ENCODE measurements at regions not wholly inside any gene's neighbourhood (a gene's known extent, or its start where the extent isn't known, plus 50 kb on each side); places are given as distances from the start of the nearest gene placed in this dataset.

GRCh38 chr4:152079079-152079478, 318.3 kb upstream of the GATB start:
- H3K4me3 ChIP-seq (ENCODE audit: low read depth in 1 of 5, low read length in 5 of 5), result no peak overlapping the region
- H3K9me3 ChIP-seq (ENCODE audit: control insufficient read depth in 5 of 5, low read length in 5 of 5), result peaks cover 0 to 4% (median 0%) of the 10 kb centered on the region in 5 donors
- no peak overlapping the region for H3K27ac ChIP-seq (ENCODE audit: low read depth, low read length)
- no peaks in the 10 kb centered on the region for H3K4me1 ChIP-seq (ENCODE audit: control insufficient read depth in 5 of 5, insufficient read depth in 5 of 5, low read length in 5 of 5)
- H3K9ac ChIP-seq (ENCODE audit: low read length in 5 of 5), result no peak overlapping the region
- H3K27me3 ChIP-seq (ENCODE audit: control insufficient read depth in 5 of 5, insufficient read depth in 4 of 5, low read length in 5 of 5), result no peaks in the 10 kb centered on the region
- no peaks in the 10 kb centered on the region for H3K36me3 ChIP-seq (ENCODE audit: control insufficient read depth in 5 of 5, insufficient read depth in 5 of 5, low read length in 5 of 5)

GRCh38 chr4:152077582-152077981, 316.8 kb upstream of the GATB start:
- H3K27ac ChIP-seq (ENCODE audit: low read depth, low read length), result no peak overlapping the region
- no peaks in the 10 kb centered on the region for H3K27me3 ChIP-seq (ENCODE audit: control insufficient read depth in 5 of 5, insufficient read depth in 4 of 5, low read length in 5 of 5)
- H3K9ac ChIP-seq (ENCODE audit: low read length in 5 of 5), result no peak overlapping the region
- H3K36me3 ChIP-seq (ENCODE audit: control insufficient read depth in 5 of 5, insufficient read depth in 5 of 5, low read length in 5 of 5), result no peaks in the 10 kb centered on the region
- H3K9me3 ChIP-seq (ENCODE audit: control insufficient read depth in 5 of 5, low read length in 5 of 5), result peaks cover 0 to 4% (median 0%) of the 10 kb centered on the region in 5 donors
- H3K4me1 ChIP-seq (ENCODE audit: control insufficient read depth in 5 of 5, insufficient read depth in 5 of 5, low read length in 5 of 5), result no peaks in the 10 kb centered on the region
- H3K4me3 ChIP-seq (ENCODE audit: low read depth in 1 of 5, low read length in 5 of 5), result no peak overlapping the region

- Histone ChIP-seq H3K4me1 (ENCODE audit: control insufficient read depth in 5 of 5, insufficient read depth in 5 of 5, low read length in 5 of 5) (no peaks in the 10 kb centered on the region), H3K27ac (ENCODE audit: low read depth, low read length) (no peak overlapping the region), H3K9me3 (ENCODE audit: control insufficient read depth in 5 of 5, low read length in 5 of 5) (peaks cover 0 to 4% (median 0%) of the 10 kb centered on the region in 5 donors), H3K9ac (ENCODE audit: low read length in 5 of 5) (no peak overlapping the region), H3K27me3 (ENCODE audit: control insufficient read depth in 5 of 5, insufficient read depth in 4 of 5, low read length in 5 of 5) (no peaks in the 10 kb centered on the region), H3K4me3 (ENCODE audit: low read depth in 1 of 5, low read length in 5 of 5) (no peak overlapping the region), H3K36me3 (ENCODE audit: control insufficient read depth in 5 of 5, insufficient read depth in 5 of 5, low read length in 5 of 5) (no peaks in the 10 kb centered on the region)
Observed at GRCh38 chr4:152075253-152075928, 314.6 kb upstream of the GATB start.

GRCh38 chr4:152074573-152074972, 313.8 kb upstream of the GATB start:
- Histone ChIP-seq H3K4me3 (ENCODE audit: low read depth in 1 of 5, low read length in 5 of 5) (no peak overlapping the region), H3K9ac (ENCODE audit: low read length in 5 of 5) (no peak overlapping the region), H3K36me3 (ENCODE audit: control insufficient read depth in 5 of 5, insufficient read depth in 5 of 5, low read length in 5 of 5) (no peaks in the 10 kb centered on the region), H3K4me1 (ENCODE audit: control insufficient read depth in 5 of 5, insufficient read depth in 5 of 5, low read length in 5 of 5) (no peaks in the 10 kb centered on the region), H3K27me3 (ENCODE audit: control insufficient read depth in 5 of 5, insufficient read depth in 4 of 5, low read length in 5 of 5) (no peaks in the 10 kb centered on the region), H3K27ac (ENCODE audit: low read depth, low read length) (no peak overlapping the region), H3K9me3 (ENCODE audit: control insufficient read depth in 5 of 5, low read length in 5 of 5) (peaks cover 0 to 4% (median 0%) of the 10 kb centered on the region in 5 donors)

GRCh38 chr4:152074088-152074437, 313.3 kb upstream of the GATB start:
- no peak overlapping the region for H3K27ac ChIP-seq (ENCODE audit: low read depth, low read length)
- H3K27me3 ChIP-seq (ENCODE audit: control insufficient read depth in 5 of 5, insufficient read depth in 4 of 5, low read length in 5 of 5), result no peaks in the 10 kb centered on the region
- no peak overlapping the region for H3K9ac ChIP-seq (ENCODE audit: low read length in 5 of 5)
- peaks cover 0 to 4% (median 0%) of the 10 kb centered on the region in 5 donors for H3K9me3 ChIP-seq (ENCODE audit: control insufficient read depth in 5 of 5, low read length in 5 of 5)
- H3K4me3 ChIP-seq (ENCODE audit: low read depth in 1 of 5, low read length in 5 of 5), result no peak overlapping the region
- H3K36me3 ChIP-seq (ENCODE audit: control insufficient read depth in 5 of 5, insufficient read depth in 5 of 5, low read length in 5 of 5), result no peaks in the 10 kb centered on the region
- no peaks in the 10 kb centered on the region for H3K4me1 ChIP-seq (ENCODE audit: control insufficient read depth in 5 of 5, insufficient read depth in 5 of 5, low read length in 5 of 5)

- Histone ChIP-seq H3K27me3 (ENCODE audit: control insufficient read depth in 5 of 5, insufficient read depth in 4 of 5, low read length in 5 of 5) (no peaks in the 10 kb centered on the region), H3K36me3 (ENCODE audit: control insufficient read depth in 5 of 5, insufficient read depth in 5 of 5, low read length in 5 of 5) (no peaks in the 10 kb centered on the region), H3K9me3 (ENCODE audit: control insufficient read depth in 5 of 5, low read length in 5 of 5) (peaks cover 0 to 4% (median 0%) of the 10 kb centered on the region in 5 donors), H3K9ac (ENCODE audit: low read length in 5 of 5) (no peak overlapping the region), H3K27ac (ENCODE audit: low read depth, low read length) (no peak overlapping the region), H3K4me1 (ENCODE audit: control insufficient read depth in 5 of 5, insufficient read depth in 5 of 5, low read length in 5 of 5) (no peaks in the 10 kb centered on the region), H3K4me3 (ENCODE audit: low read depth in 1 of 5, low read length in 5 of 5) (no peak overlapping the region)
Observed at GRCh38 chr4:152073351-152074087, 312.7 kb upstream of the GATB start.

GRCh38 chr4:152072906-152073305, 312.1 kb upstream of the GATB start:
- Histone ChIP-seq H3K4me3 (ENCODE audit: low read depth in 1 of 5, low read length in 5 of 5) (no peak overlapping the region), H3K9ac (ENCODE audit: low read length in 5 of 5) (no peak overlapping the region), H3K27ac (ENCODE audit: low read depth, low read length) (no peak overlapping the region), H3K9me3 (ENCODE audit: control insufficient read depth in 5 of 5, low read length in 5 of 5) (peaks cover 0 to 4% (median 0%) of the 10 kb centered on the region in 5 donors), H3K36me3 (ENCODE audit: control insufficient read depth in 5 of 5, insufficient read depth in 5 of 5, low read length in 5 of 5) (no peaks in the 10 kb centered on the region), H3K27me3 (ENCODE audit: control insufficient read depth in 5 of 5, insufficient read depth in 4 of 5, low read length in 5 of 5) (no peaks in the 10 kb centered on the region), H3K4me1 (ENCODE audit: control insufficient read depth in 5 of 5, insufficient read depth in 5 of 5, low read length in 5 of 5) (no peaks in the 10 kb centered on the region)

- Histone ChIP-seq H3K9ac (ENCODE audit: low read length in 5 of 5) (no peak overlapping the region), H3K27me3 (ENCODE audit: control insufficient read depth in 5 of 5, insufficient read depth in 4 of 5, low read length in 5 of 5) (no peaks in the 10 kb centered on the region), H3K9me3 (ENCODE audit: control insufficient read depth in 5 of 5, low read length in 5 of 5) (no peaks in the 10 kb centered on the region), H3K4me1 (ENCODE audit: control insufficient read depth in 5 of 5, insufficient read depth in 5 of 5, low read length in 5 of 5) (no peaks in the 10 kb centered on the region), H3K4me3 (ENCODE audit: low read depth in 1 of 5, low read length in 5 of 5) (no peak overlapping the region), H3K27ac (ENCODE audit: low read depth, low read length) (no peak overlapping the region), H3K36me3 (ENCODE audit: control insufficient read depth in 5 of 5, insufficient read depth in 5 of 5, low read length in 5 of 5) (no peaks in the 10 kb centered on the region)
Observed at GRCh38 chr4:152072001-152072485, 311.2 kb upstream of the GATB start.

GRCh38 chr4:152070854-152071253, 310.0 kb upstream of the GATB start:
- Histone ChIP-seq H3K4me3 (ENCODE audit: low read depth in 1 of 5, low read length in 5 of 5) (no peak overlapping the region), H3K9me3 (ENCODE audit: control insufficient read depth in 5 of 5, low read length in 5 of 5) (no peaks in the 10 kb centered on the region), H3K4me1 (ENCODE audit: control insufficient read depth in 5 of 5, insufficient read depth in 5 of 5, low read length in 5 of 5) (no peaks in the 10 kb centered on the region), H3K36me3 (ENCODE audit: control insufficient read depth in 5 of 5, insufficient read depth in 5 of 5, low read length in 5 of 5) (no peaks in the 10 kb centered on the region), H3K9ac (ENCODE audit: low read length in 5 of 5) (no peak overlapping the region), H3K27ac (ENCODE audit: low read depth, low read length) (no peak overlapping the region), H3K27me3 (ENCODE audit: control insufficient read depth in 5 of 5, insufficient read depth in 4 of 5, low read length in 5 of 5) (no peaks in the 10 kb centered on the region)

GRCh38 chr4:152068866-152069265, 308.1 kb upstream of the GATB start:
- no peaks in the 10 kb centered on the region for H3K4me1 ChIP-seq (ENCODE audit: control insufficient read depth in 5 of 5, insufficient read depth in 5 of 5, low read length in 5 of 5)
- no peaks in the 10 kb centered on the region for H3K27me3 ChIP-seq (ENCODE audit: control insufficient read depth in 5 of 5, insufficient read depth in 4 of 5, low read length in 5 of 5)
- H3K9me3 ChIP-seq (ENCODE audit: control insufficient read depth in 5 of 5, low read length in 5 of 5), result no peaks in the 10 kb centered on the region
- no peaks in the 10 kb centered on the region for H3K36me3 ChIP-seq (ENCODE audit: control insufficient read depth in 5 of 5, insufficient read depth in 5 of 5, low read length in 5 of 5)
- no peak overlapping the region for H3K27ac ChIP-seq (ENCODE audit: low read depth, low read length)
- H3K9ac ChIP-seq (ENCODE audit: low read length in 5 of 5), result no peak overlapping the region
- H3K4me3 ChIP-seq (ENCODE audit: low read depth in 1 of 5, low read length in 5 of 5), result no peak overlapping the region

Data from subcutaneous abdominal adipose tissue (tissue), 5 donors.